ENCODE measurements at regions not wholly inside any gene's neighbourhood (a gene's known extent, or its start where the extent isn't known, plus 50 kb on each side); places are given as distances from the start of the nearest gene placed in this dataset.

GRCh38 chr18:38483326-38483725 lies 917.7 kb upstream of the CELF4 start:
- Histone ChIP-seq H3K9me2 (ENCODE audit: low read depth, low read length) (no peaks in the 10 kb centered on the region), H2AFZ (ENCODE audit: low read length) (no peak overlapping the region), H3K36me3 (ENCODE audit: insufficient read depth, low read length) (no peaks in the 10 kb centered on the region), H3K9me3 (ENCODE audit: low read length) (no peaks in the 10 kb centered on the region), H3K9ac (ENCODE audit: low read length) (no peak overlapping the region), H3F3A (ENCODE audit: insufficient read depth, low read length) (no peaks in the 10 kb centered on the region), H3K27ac (ENCODE audit: low read depth, low read length, poor library complexity, severe bottlenecking) (no peak overlapping the region), H3K27me3 (ENCODE audit: insufficient read depth, low read length) (no peaks in the 10 kb centered on the region), H3K4me1 (ENCODE audit: insufficient read depth, low read length, severe bottlenecking) (no peaks in the 10 kb centered on the region), H3K4me3 (ENCODE audit: low read depth, low read length, poor library complexity, severe bottlenecking) (no peak overlapping the region), H3K4me2 (ENCODE audit: low read length) (no peak overlapping the region), H3K79me2 (ENCODE audit: insufficient read depth, low read length) (no peaks in the 10 kb centered on the region), H4K20me1 (ENCODE audit: insufficient read depth, low read length) (no peaks in the 10 kb centered on the region)
- TF ChIP-seq EZH2 (IDR thresholded peaks at IDR 0.05; ENCODE audit: borderline replicate concordance, low read length), result no peak
- TF ChIP-seq, protein P1, sequence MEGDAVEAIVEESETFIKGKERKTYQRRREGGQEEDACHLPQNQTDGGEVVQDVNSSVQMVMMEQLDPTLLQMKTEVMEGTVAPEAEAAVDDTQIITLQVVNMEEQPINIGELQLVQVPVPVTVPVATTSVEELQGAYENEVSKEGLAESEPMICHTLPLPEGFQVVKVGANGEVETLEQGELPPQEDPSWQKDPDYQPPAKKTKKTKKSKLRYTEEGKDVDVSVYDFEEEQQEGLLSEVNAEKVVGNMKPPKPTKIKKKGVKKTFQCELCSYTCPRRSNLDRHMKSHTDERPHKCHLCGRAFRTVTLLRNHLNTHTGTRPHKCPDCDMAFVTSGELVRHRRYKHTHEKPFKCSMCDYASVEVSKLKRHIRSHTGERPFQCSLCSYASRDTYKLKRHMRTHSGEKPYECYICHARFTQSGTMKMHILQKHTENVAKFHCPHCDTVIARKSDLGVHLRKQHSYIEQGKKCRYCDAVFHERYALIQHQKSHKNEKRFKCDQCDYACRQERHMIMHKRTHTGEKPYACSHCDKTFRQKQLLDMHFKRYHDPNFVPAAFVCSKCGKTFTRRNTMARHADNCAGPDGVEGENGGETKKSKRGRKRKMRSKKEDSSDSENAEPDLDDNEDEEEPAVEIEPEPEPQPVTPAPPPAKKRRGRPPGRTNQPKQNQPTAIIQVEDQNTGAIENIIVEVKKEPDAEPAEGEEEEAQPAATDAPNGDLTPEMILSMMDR (IDR thresholded peaks at IDR 0.05; ENCODE audit: low read length), result no peak

GRCh38 chr18:38481576-38481975 lies 916.0 kb upstream of the CELF4 start:
- TF ChIP-seq, protein P1 (IDR thresholded peaks at IDR 0.05; ENCODE audit: low read length), result no peak
- no peaks in the 10 kb centered on the region for H3K9me2 ChIP-seq (ENCODE audit: low read depth, low read length)
- no peak overlapping the region for H3K4me2 ChIP-seq (ENCODE audit: low read length)
- H3F3A ChIP-seq (ENCODE audit: insufficient read depth, low read length), result no peaks in the 10 kb centered on the region
- no peaks in the 10 kb centered on the region for H3K27me3 ChIP-seq (ENCODE audit: insufficient read depth, low read length)
- no peak overlapping the region for H3K9ac ChIP-seq (ENCODE audit: low read length)
- no peak overlapping the region for H2AFZ ChIP-seq (ENCODE audit: low read length)
- no peaks in the 10 kb centered on the region for H3K9me3 ChIP-seq (ENCODE audit: low read length)
- H3K4me3 ChIP-seq (ENCODE audit: low read depth, low read length, poor library complexity, severe bottlenecking), result no peak overlapping the region
- no peaks in the 10 kb centered on the region for H3K79me2 ChIP-seq (ENCODE audit: insufficient read depth, low read length)
- no peaks in the 10 kb centered on the region for H4K20me1 ChIP-seq (ENCODE audit: insufficient read depth, low read length)
- no peak overlapping the region for H3K27ac ChIP-seq (ENCODE audit: low read depth, low read length, poor library complexity, severe bottlenecking)
- no peaks in the 10 kb centered on the region for H3K4me1 ChIP-seq (ENCODE audit: insufficient read depth, low read length, severe bottlenecking)
- H3K36me3 ChIP-seq (ENCODE audit: insufficient read depth, low read length), result no peaks in the 10 kb centered on the region

DNA sequence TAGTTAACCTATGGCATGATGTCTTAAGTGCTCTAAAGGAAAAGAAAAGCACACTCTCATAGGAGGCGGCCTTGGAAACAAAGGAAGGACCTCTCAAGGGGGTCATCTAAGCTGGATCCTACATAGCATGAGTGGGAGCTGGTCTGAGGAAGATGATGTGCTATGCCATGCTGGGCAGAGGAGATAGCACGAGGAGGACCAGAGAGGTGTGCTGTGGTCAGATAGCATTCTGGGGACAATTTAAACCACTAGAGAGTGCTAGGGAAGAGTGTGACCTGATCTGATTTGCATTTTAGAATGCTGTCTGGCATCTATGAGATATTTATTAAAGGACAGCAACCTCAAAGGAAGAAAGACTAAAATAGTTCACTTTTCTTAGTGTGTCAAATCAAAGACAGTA lies 910.1 kb upstream of the CELF4 start:
- no peak overlapping the region for H3K4me3 ChIP-seq (ENCODE audit: low read depth, low read length, poor library complexity, severe bottlenecking)
- no peaks in the 10 kb centered on the region for H3K27me3 ChIP-seq (ENCODE audit: insufficient read depth, low read length)
- no peaks in the 10 kb centered on the region for H4K20me1 ChIP-seq (ENCODE audit: insufficient read depth, low read length)
- no peak overlapping the region for H3K9ac ChIP-seq (ENCODE audit: low read length)
- no peak overlapping the region for H3K4me2 ChIP-seq (ENCODE audit: low read length)
- H3K4me1 ChIP-seq (ENCODE audit: insufficient read depth, low read length, severe bottlenecking), result no peaks in the 10 kb centered on the region
- no peaks in the 10 kb centered on the region for H3F3A ChIP-seq (ENCODE audit: insufficient read depth, low read length)
- H3K9me3 ChIP-seq (ENCODE audit: low read length), result no peaks in the 10 kb centered on the region
- H3K9me2 ChIP-seq (ENCODE audit: low read depth, low read length), result no peaks in the 10 kb centered on the region
- H2AFZ ChIP-seq (ENCODE audit: low read length), result no peak overlapping the region
- no peak for TF ChIP-seq EZH2 (IDR thresholded peaks at IDR 0.05; ENCODE audit: borderline replicate concordance, low read length)
- TF ChIP-seq, protein P1 (IDR thresholded peaks at IDR 0.05; ENCODE audit: low read length), result no peak
- no peak overlapping the region for H3K27ac ChIP-seq (ENCODE audit: low read depth, low read length, poor library complexity, severe bottlenecking)
- H3K36me3 ChIP-seq (ENCODE audit: insufficient read depth, low read length), result no peaks in the 10 kb centered on the region
- no peaks in the 10 kb centered on the region for H3K79me2 ChIP-seq (ENCODE audit: insufficient read depth, low read length)
